GM23338 (cell line): ENCODE measurements at regions not wholly inside any gene's neighbourhood (a gene's known extent, or its start where the extent isn't known, plus 50 kb on each side); places are given as distances from the start of the nearest gene placed in this dataset.

Source experiments
- CTCF ChIP-seq, 2 experiments: fragments of 200-600 bp in 1 of 2; sonication (generic) in 1 of 2; conservative IDR thresholded peaks; 2 replicates each; pipeline versions ENCODE4 v1.5.1 to v1.6.1; 2016 to 2017; ENCODE audit warnings: antibody characterized with exemption in 2 of 2, low read depth in 2 of 2, mild to moderate bottlenecking in 2 of 2, moderate library complexity in 1 of 2
- EZH2 ChIP-seq: fragments of 200-600 bp; sonication (generic); IDR thresholded peaks from one replicate; pipeline ENCODE4 v1.8.0; 2017; ENCODE audit warnings: antibody characterized with exemption, mild to moderate bottlenecking, low read depth; ENCODE audit not compliant: unreplicated experiment
- EZH2phosphoT487 ChIP-seq: fragments of 200-600 bp; sonication (generic); IDR thresholded peaks from one replicate; pipeline ENCODE4 v1.8.1; 2018; ENCODE audit warnings: antibody characterized with exemption; ENCODE audit not compliant: unreplicated experiment
- JUNB ChIP-seq: IDR thresholded peaks from one replicate; pipeline ENCODE4 v1.6.1; 2016; ENCODE audit warnings: antibody characterized with exemption; ENCODE audit not compliant: unreplicated experiment
- POLR2AphosphoS5 ChIP-seq: IDR thresholded peaks from 2 replicates; pipeline ENCODE4 v1.6.1; 2016; ENCODE audit warnings: antibody characterized with exemption, low read depth
- REST ChIP-seq: IDR thresholded peaks from one replicate; pipeline ENCODE4 v1.6.1; 2018; ENCODE audit warnings: antibody characterized with exemption; ENCODE audit not compliant: unreplicated experiment

- TF ChIP-seq REST (no peak), CTCF (conservative IDR thresholded peaks at IDR 0.05; ENCODE audit: low read depth in 2 of 2) (no peak; a peak in 1 of 4 replicates), JUNB (no peak), EZH2 (no peak), EZH2phosphoT487 (no peak), POLR2AphosphoS5 (no peak)
Observed at GRCh38 chrX:74234818-74235217, 69.2 kb upstream of the ZCCHC13 start.
